HEK293T (cell line): ENCODE measurements at regions not wholly inside any gene's neighbourhood (a gene's known extent, or its start where the extent isn't known, plus 50 kb on each side); places are given as distances from the start of the nearest gene placed in this dataset.

Experiments used
- BHLHE40 ChIP-seq: fragments of 450-650 bp; IDR thresholded peaks from 2 replicates; pipeline ENCODE4 v1.6.1; 2016; ENCODE audit warnings: mild to moderate bottlenecking, moderate library complexity, borderline replicate concordance
- CTBP1 ChIP-seq: fragments of 450-650 bp; IDR thresholded peaks from 2 replicates; pipeline ENCODE4 v1.6.1; 2016; ENCODE audit warnings: borderline replicate concordance
- ELF4 ChIP-seq: fragments of 450-650 bp; IDR thresholded peaks from 2 replicates; pipeline ENCODE4 v1.6.1; 2017; ENCODE audit warnings: antibody characterized with exemption
- FOXA1 ChIP-seq: fragments of 450-650 bp; IDR thresholded peaks from 2 replicates; pipeline ENCODE4 v1.6.1; 2016; ENCODE audit warnings: mild to moderate bottlenecking
- FOXM1 ChIP-seq: fragments of 450-650 bp; IDR thresholded peaks from 2 replicates; pipeline ENCODE4 v1.6.1; 2017; ENCODE audit warnings: mild to moderate bottlenecking, borderline replicate concordance
- L3MBTL2 ChIP-seq: fragments of 450-650 bp; conservative IDR thresholded peaks from 2 replicates; pipeline ENCODE4 v1.6.1; 2016; ENCODE audit warnings: mild to moderate bottlenecking
- LEF1 ChIP-seq: fragments of 450-650 bp; IDR thresholded peaks from 2 replicates; pipeline ENCODE4 v1.6.1; 2017; ENCODE audit warnings: mild to moderate bottlenecking, borderline replicate concordance
- NFRKB ChIP-seq: fragments of 450-650 bp; IDR thresholded peaks from 2 replicates; pipeline ENCODE4 v1.6.1; 2016; ENCODE audit warnings: mild to moderate bottlenecking, moderate library complexity
- PKNOX1 ChIP-seq: fragments of 450-650 bp; IDR thresholded peaks from 2 replicates; pipeline ENCODE4 v1.6.1; 2016
- SP1 ChIP-seq: fragments of 450-650 bp; IDR thresholded peaks from 2 replicates; pipeline ENCODE4 v1.6.1; 2017
- ZNF384 ChIP-seq: fragments of 450-650 bp; IDR thresholded peaks from 2 replicates; pipeline ENCODE4 v1.6.1; 2016

DNA sequence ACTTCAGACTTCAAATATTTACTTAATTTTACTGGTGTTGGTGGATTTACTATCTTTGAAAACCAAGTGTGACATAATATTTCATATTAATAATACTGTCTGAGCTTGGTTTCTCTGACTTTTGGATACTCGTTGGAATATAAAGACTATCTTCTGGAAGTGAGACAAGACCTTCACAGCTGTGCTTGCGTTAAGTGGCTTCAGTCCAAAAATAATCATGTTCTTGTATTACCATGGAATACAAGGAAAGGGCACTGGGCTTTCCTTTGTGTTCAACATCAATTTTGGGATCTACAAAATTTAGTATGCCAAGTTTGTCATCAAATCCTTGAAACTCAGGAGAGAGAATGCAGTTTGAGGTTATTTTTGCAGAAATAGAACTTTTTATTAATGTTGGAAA, 712.4 kb upstream of the LCORL start:
- TF ChIP-seq SP1 (no peak), CTBP1 (no peak), L3MBTL2 (no peak), LEF1 (no peak), ZNF384 (no peak), NFRKB (no peak), ELF4 (no peak), BHLHE40 (no peak), FOXM1 (no peak), FOXA1 (no peak), PKNOX1 (no peak)
